ENCODE measurements at regions not wholly inside any gene's neighbourhood (a gene's known extent, or its start where the extent isn't known, plus 50 kb on each side); places are given as distances from the start of the nearest gene placed in this dataset.
A peak's percentile ranks its signal among the peaks of the same experiment; 100 is the strongest.

DNA sequence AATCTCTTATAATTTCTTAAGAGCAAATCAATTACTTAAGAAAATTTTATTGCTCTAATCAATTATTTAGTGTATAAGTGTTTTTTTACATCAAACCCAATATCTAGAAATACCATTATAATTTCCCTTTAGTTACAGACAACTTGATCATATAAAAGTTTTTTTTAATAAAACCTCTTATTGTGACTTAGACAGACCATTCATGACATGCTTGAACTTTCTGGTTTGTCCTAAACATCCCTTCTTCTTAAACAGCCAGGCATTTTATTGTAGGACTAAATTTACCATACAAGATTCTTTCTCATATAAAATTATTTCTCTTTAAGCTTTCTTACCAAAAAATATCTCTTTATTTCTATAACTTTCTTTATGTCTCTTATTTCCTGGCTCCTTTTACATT, 164.5 kb downstream of the SUCNR1 start:
- Histone ChIP-seq H2BK120ac (ENCODE audit: insufficient read depth, low read length, poor library complexity) (no peak overlapping the region), H3K9me3 (ENCODE audit: insufficient read depth, low read depth, low read length) (peaks cover 2% of the 10 kb centered on the region), H3K4me3 (ENCODE audit: low read depth, low read length) (no peak overlapping the region), H3K4ac (ENCODE audit: low read depth, low read length) (no peak overlapping the region), H4K8ac (ENCODE audit: low read depth, low read length) (no peak overlapping the region), H2AK5ac (ENCODE audit: low read length) (no peak overlapping the region), H3K79me2 (ENCODE audit: control insufficient read depth, insufficient read depth, low read length, poor library complexity) (no peaks in the 10 kb centered on the region), H3K4me1 (ENCODE audit: control insufficient read depth in 1 of 2, insufficient read depth in 2 of 2, low read length in 2 of 2) (no peaks in the 10 kb centered on the region), H3K4me2 (ENCODE audit: low read length) (no peak overlapping the region), H3K36me3 (ENCODE audit: control insufficient read depth in 1 of 2, insufficient read depth in 2 of 2, low read length in 2 of 2) (no peaks in the 10 kb centered on the region), H3K23ac (ENCODE audit: low read length) (no peak overlapping the region), H3K79me1 (ENCODE audit: low read length) (no peaks in the 10 kb centered on the region), H2BK12ac (ENCODE audit: low read length) (no peak overlapping the region), H4K12ac (ENCODE audit: low read depth, low read length) (no peak overlapping the region), H3K9ac (ENCODE audit: low read length) (no peak overlapping the region), H2BK5ac (ENCODE audit: low read depth, low read length, poor library complexity) (no peak overlapping the region), H3K18ac (ENCODE audit: low read length) (no peak overlapping the region), H3K27me3 (ENCODE audit: insufficient read depth, low read length) (no peaks in the 10 kb centered on the region), H3K27ac (ENCODE audit: low read depth, low read length) (no peak overlapping the region), H4K91ac (ENCODE audit: low read depth, low read length) (no peak overlapping the region), H2AFZ (ENCODE audit: insufficient read depth, low read length, poor library complexity) (no peak overlapping the region), H3K14ac (ENCODE audit: low read length) (no peak overlapping the region)
- DNase-seq = no peak

GRCh38 chr3:152038490-152038889, 165.0 kb downstream of the SUCNR1 start:
- no peak overlapping the region for H2BK12ac ChIP-seq (ENCODE audit: low read length)

DNA sequence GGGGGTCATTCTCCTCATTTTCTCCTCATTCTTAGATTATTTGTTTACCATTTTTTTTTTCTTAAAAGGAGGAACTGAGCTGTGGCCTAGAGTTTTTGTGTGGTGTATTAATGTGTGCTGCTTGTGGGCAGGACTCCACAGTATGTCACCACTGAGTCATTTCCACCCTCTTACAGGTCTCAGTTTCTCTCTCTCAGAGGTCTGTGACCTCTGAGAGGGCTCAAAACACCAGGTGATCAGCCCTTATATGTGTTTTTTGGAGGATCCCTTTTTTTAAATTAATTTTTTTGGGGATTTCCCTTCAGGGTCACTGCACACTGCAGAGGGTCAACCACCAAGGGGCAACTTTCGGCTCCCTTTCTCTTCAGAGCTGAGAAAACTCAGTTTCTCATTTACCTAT, 166.4 kb downstream of the SUCNR1 start:
- H3K79me2 ChIP-seq (ENCODE audit: control insufficient read depth, insufficient read depth, low read length, poor library complexity) = no peaks in the 10 kb centered on the region
- H2BK5ac ChIP-seq (ENCODE audit: low read depth, low read length, poor library complexity) = no peak overlapping the region
- H3K4ac ChIP-seq (ENCODE audit: low read depth, low read length) = no peak overlapping the region

More at GRCh38 chr3:152038490-152038889, 165.0 kb downstream of the SUCNR1 start:
- Histone ChIP-seq H3K79me1 (ENCODE audit: low read length) (no peaks in the 10 kb centered on the region), H3K27me3 (ENCODE audit: insufficient read depth, low read length) (no peaks in the 10 kb centered on the region), H3K4me3 (ENCODE audit: low read depth, low read length) (no peak overlapping the region), H3K9ac (ENCODE audit: low read length) (no peak overlapping the region), H3K4me2 (ENCODE audit: low read length) (no peak overlapping the region), H3K14ac (ENCODE audit: low read length) (no peak overlapping the region), H3K4me1 (ENCODE audit: control insufficient read depth in 1 of 2, insufficient read depth in 2 of 2, low read length in 2 of 2) (no peaks in the 10 kb centered on the region), H3K23ac (ENCODE audit: low read length) (no peak overlapping the region), H4K91ac (ENCODE audit: low read depth, low read length) (no peak overlapping the region), H3K27ac (ENCODE audit: low read depth, low read length) (no peak overlapping the region), H3K4ac (ENCODE audit: low read depth, low read length) (no peak overlapping the region), H3K9me3 (ENCODE audit: insufficient read depth, low read depth, low read length) (peaks cover 2% of the 10 kb centered on the region), H3K79me2 (ENCODE audit: control insufficient read depth, insufficient read depth, low read length, poor library complexity) (no peaks in the 10 kb centered on the region), H2BK5ac (ENCODE audit: low read depth, low read length, poor library complexity) (no peak overlapping the region), H3K18ac (ENCODE audit: low read length) (no peak overlapping the region), H2BK120ac (ENCODE audit: insufficient read depth, low read length, poor library complexity) (no peak overlapping the region), H4K12ac (ENCODE audit: low read depth, low read length) (no peak overlapping the region), H2AK5ac (ENCODE audit: low read length) (no peak overlapping the region), H4K8ac (ENCODE audit: low read depth, low read length) (no peak overlapping the region), H3K36me3 (ENCODE audit: control insufficient read depth in 1 of 2, insufficient read depth in 2 of 2, low read length in 2 of 2) (no peaks in the 10 kb centered on the region), H2AFZ (ENCODE audit: insufficient read depth, low read length, poor library complexity) (no peak overlapping the region)
- peak in 1 of 2 donors; percentile 57 for DNase-seq
- no CpG with 5 or more reads among the region's 1 CpG for WGBS (ENCODE audit: extremely low coverage, insufficient coverage, insufficient read length)

DNA sequence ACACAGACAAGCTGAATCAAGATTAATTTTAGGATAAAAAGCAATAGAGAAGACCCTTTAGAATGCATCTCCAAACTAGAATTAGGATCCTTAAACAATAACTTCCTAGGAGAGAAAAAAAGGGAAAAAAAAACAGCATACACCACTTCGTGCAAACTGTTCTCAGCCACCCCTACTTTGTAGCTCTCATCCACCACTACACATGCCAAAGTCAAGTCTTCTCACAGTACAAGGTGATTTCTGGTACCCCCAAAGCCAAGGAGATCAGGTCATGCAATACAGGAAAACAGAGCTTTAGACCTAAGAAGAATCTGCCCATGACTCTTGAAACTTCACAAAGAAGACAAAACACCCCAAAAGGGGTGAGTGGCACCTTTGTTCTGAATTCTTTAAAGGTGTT, 166.9 kb downstream of the SUCNR1 start:
- Histone ChIP-seq H2BK120ac (ENCODE audit: insufficient read depth, low read length, poor library complexity) (no peak overlapping the region), H3K9me3 (ENCODE audit: insufficient read depth, low read depth, low read length) (peaks cover 2% of the 10 kb centered on the region), H3K36me3 (ENCODE audit: control insufficient read depth in 1 of 2, insufficient read depth in 2 of 2, low read length in 2 of 2) (no peaks in the 10 kb centered on the region), H3K27me3 (ENCODE audit: insufficient read depth, low read length) (no peaks in the 10 kb centered on the region), H4K91ac (ENCODE audit: low read depth, low read length) (no peak overlapping the region), H3K4me2 (ENCODE audit: low read length) (no peak overlapping the region), H3K18ac (ENCODE audit: low read length) (no peak overlapping the region), H2BK5ac (ENCODE audit: low read depth, low read length, poor library complexity) (no peak overlapping the region), H2BK12ac (ENCODE audit: low read length) (no peak overlapping the region), H3K9ac (ENCODE audit: low read length) (no peak overlapping the region), H3K23ac (ENCODE audit: low read length) (no peak overlapping the region), H2AK5ac (ENCODE audit: low read length) (no peak overlapping the region), H4K12ac (ENCODE audit: low read depth, low read length) (no peak overlapping the region), H3K79me2 (ENCODE audit: control insufficient read depth, insufficient read depth, low read length, poor library complexity) (no peaks in the 10 kb centered on the region), H3K14ac (ENCODE audit: low read length) (no peak overlapping the region), H3K4me3 (ENCODE audit: low read depth, low read length) (no peak overlapping the region), H3K27ac (ENCODE audit: low read depth, low read length) (no peak overlapping the region), H3K79me1 (ENCODE audit: low read length) (no peaks in the 10 kb centered on the region), H4K8ac (ENCODE audit: low read depth, low read length) (no peak overlapping the region), H3K4me1 (ENCODE audit: control insufficient read depth in 1 of 2, insufficient read depth in 2 of 2, low read length in 2 of 2) (no peaks in the 10 kb centered on the region), H3K4ac (ENCODE audit: low read depth, low read length) (no peak overlapping the region), H2AFZ (ENCODE audit: insufficient read depth, low read length, poor library complexity) (no peak overlapping the region)
- DNase-seq = no peak
- no CpG with 5 or more reads among the region's 1 CpG for WGBS (ENCODE audit: extremely low coverage, insufficient coverage, insufficient read length)

More for the DNA sequence above, 166.4 kb downstream of the SUCNR1 start:
- H3K4me1 ChIP-seq (ENCODE audit: control insufficient read depth in 1 of 2, insufficient read depth in 2 of 2, low read length in 2 of 2) = no peaks in the 10 kb centered on the region
- H2BK12ac ChIP-seq (ENCODE audit: low read length) = no peak overlapping the region
- peaks cover 2% of the 10 kb centered on the region for H3K9me3 ChIP-seq (ENCODE audit: insufficient read depth, low read depth, low read length)
- H3K79me1 ChIP-seq (ENCODE audit: low read length) = no peaks in the 10 kb centered on the region
- H3K27me3 ChIP-seq (ENCODE audit: insufficient read depth, low read length) = no peaks in the 10 kb centered on the region
- no peak for DNase-seq
- H3K4me3 ChIP-seq (ENCODE audit: low read depth, low read length) = no peak overlapping the region
- H2BK120ac ChIP-seq (ENCODE audit: insufficient read depth, low read length, poor library complexity) = no peak overlapping the region
- no peak overlapping the region for H3K14ac ChIP-seq (ENCODE audit: low read length)
- no peaks in the 10 kb centered on the region for H3K36me3 ChIP-seq (ENCODE audit: control insufficient read depth in 1 of 2, insufficient read depth in 2 of 2, low read length in 2 of 2)
- no peak overlapping the region for H2AK5ac ChIP-seq (ENCODE audit: low read length)
- no CpG with 5 or more reads among the region's 1 CpG for WGBS (ENCODE audit: extremely low coverage, insufficient coverage, insufficient read length)
- H4K91ac ChIP-seq (ENCODE audit: low read depth, low read length) = no peak overlapping the region
- no peak overlapping the region for H4K8ac ChIP-seq (ENCODE audit: low read depth, low read length)
- H4K12ac ChIP-seq (ENCODE audit: low read depth, low read length) = no peak overlapping the region
- no peak overlapping the region for H3K27ac ChIP-seq (ENCODE audit: low read depth, low read length)
- no peak overlapping the region for H3K9ac ChIP-seq (ENCODE audit: low read length)
- H3K18ac ChIP-seq (ENCODE audit: low read length) = no peak overlapping the region
- no peak overlapping the region for H3K23ac ChIP-seq (ENCODE audit: low read length)
- no peak overlapping the region for H2AFZ ChIP-seq (ENCODE audit: insufficient read depth, low read length, poor library complexity)
- H3K4me2 ChIP-seq (ENCODE audit: low read length) = no peak overlapping the region

Data from trophoblast cell (in vitro differentiated cells and primary cell).